Astrocyte of the cerebellum (primary cell): ENCODE measurements at regions not wholly inside any gene's neighbourhood (a gene's known extent, or its start where the extent isn't known, plus 50 kb on each side); places are given as distances from the start of the nearest gene placed in this dataset.

Experiments used
- DNase-seq: peaks from one replicate; pipeline ENCODE4 v3.0.0-alpha.2; 2011; ENCODE audit warnings: low read depth
- H3K4me3 ChIP-seq: 2 replicates; pipeline ENCODE4 v1.5.1; 2011; ENCODE audit warnings: mild to moderate bottlenecking, low read depth, low read length, moderate library complexity
- CTCF ChIP-seq: IDR thresholded peaks from 2 replicates; pipeline ENCODE4 v1.5.1; 2012; ENCODE audit warnings: low read length, low read depth, moderate library complexity, mild to moderate bottlenecking; ENCODE audit errors: missing control alignments
- in situ Hi-C: cut with HindIII; loops from 2 replicates; pipeline ENCODE4 v1.10.0; 2017; ENCODE audit warnings: low sequenced_read_pairs

GRCh38 chr20:21614980-21615379 is 90.5 kb upstream of the PAX1 start:
- no peak overlapping the region for H3K4me3 ChIP-seq
- no peak for DNase-seq
- in situ Hi-C loops: no loop called here
- TF ChIP-seq CTCF: no peak

- no peak for DNase-seq
- no peak for TF ChIP-seq CTCF
- in situ Hi-C loops: no loop called here
- no peak overlapping the region for H3K4me3 ChIP-seq
These were observed 92.0 kb upstream of the PAX1 start for GRCh38 chr20:21613512-21613911.

GRCh38 chr20:21609981-21610380 is 95.5 kb upstream of the PAX1 start:
- in situ Hi-C loops: no loop called here
- no peak for TF ChIP-seq CTCF

GRCh38 chr20:21609221-21609620 is 95.4 kb upstream of the NKX2-2 start:
- TF ChIP-seq CTCF: no peak
- H3K4me3 ChIP-seq: no peak overlapping the region
- in situ Hi-C loops: no loop called here
- DNase-seq: no peak

More at GRCh38 chr20:21609981-21610380, 95.5 kb upstream of the PAX1 start:
- DNase-seq: no peak
- H3K4me3 ChIP-seq: no peak overlapping the region

- TF ChIP-seq CTCF: no peak
- no peak overlapping the region for H3K4me3 ChIP-seq
- in situ Hi-C loops: no loop called here
- no peak for DNase-seq
These were observed 94.9 kb upstream of the NKX2-2 start for GRCh38 chr20:21608777-21609176.

- no peak overlapping the region for H3K4me3 ChIP-seq
- TF ChIP-seq CTCF: no peak
- no peak for DNase-seq
- in situ Hi-C loops: no loop called here
These were observed 94.3 kb upstream of the NKX2-2 start for GRCh38 chr20:21607971-21608725.

GRCh38 chr20:21601799-21602198 is 87.9 kb upstream of the NKX2-2 start:
- DNase-seq: no peak
- TF ChIP-seq CTCF: no peak
- H3K4me3 ChIP-seq: no peak overlapping the region
- in situ Hi-C loops: no loop called here
